GM12878 (cell line): ENCODE measurements at regions not wholly inside any gene's neighbourhood (a gene's known extent, or its start where the extent isn't known, plus 50 kb on each side); places are given as distances from the start of the nearest gene placed in this dataset.

Experiments used
- ATAC-seq: fragments of 200-7000 bp; cut with Tn5 transposase; 3 replicates; pipeline ENCODE4 v1.9.1; 2020; ENCODE audit warnings: mild to moderate bottlenecking, moderate library complexity
- BruUV-seq: library from RNA; stranded (reverse); fragments of 400-500 nt; replicated peaks from 2 replicates; lab custom pipeline; 2021; lab: Mats Ljungman, UMichigan
- CTCF ChIA-PET: fragments of 300-600 bp; sonication (Branson Sonifier 250); formaldehyde crosslinking; extraction: SDS; loops from one replicate; lab custom pipeline; 2021; ENCODE audit warnings: inconsistent platforms; lab: Yijun Ruan, JAX
- POLR2A ChIA-PET: fragments of 350-600 bp; formaldehyde crosslinking; extraction: SDS; loops from one replicate; lab custom pipeline; 2021; ENCODE audit warnings: inconsistent platforms; lab: Charles Lee
- RAD21 ChIA-PET: fragments of 300-600 bp; sonication (Branson Sonifier 250); formaldehyde crosslinking; loops from one replicate; lab custom pipeline; 2023; ENCODE audit warnings: antibody characterized with exemption; ENCODE audit not compliant: unreplicated experiment; lab: Charles Lee
- SMC1A ChIA-PET: fragments of 300-600 bp; sonication (Branson Sonifier 250); formaldehyde crosslinking; loops from one replicate; lab custom pipeline; 2023; ENCODE audit not compliant: unreplicated experiment, uncharacterized antibody; lab: Charles Lee
- DNase-seq: peaks from one replicate; pipeline ENCODE4 v3.0.0-alpha.2; 2011; ENCODE audit warnings: low read depth, low spot score
- FAIRE-seq: peaks from 3 replicates; lab custom pipeline; 2011; peaks lifted over from hg19 to GRCh38; lab: Jason Lieb, UNC
- H2AFZ ChIP-seq: 2 replicates; pipeline ENCODE4 v1.6.0; 2011; ENCODE audit warnings: low read depth, low read length, control low read depth; ENCODE audit not compliant: control insufficient read depth
- H3K27ac ChIP-seq: 2 replicates; pipeline ENCODE4 v1.5.1; 2011; ENCODE audit warnings: control low read depth; ENCODE audit not compliant: control insufficient read depth, insufficient read depth
- H3K27me3 ChIP-seq, 2 experiments: replicated peaks in 1 of 2; 2 replicates each; pipeline versions ENCODE4 v1.6.0 to v1.6.1; 2011; ENCODE audit warnings: low read length in 1 of 2; ENCODE audit not compliant: control insufficient read depth in 2 of 2, insufficient read depth in 2 of 2
- H3K36me3 ChIP-seq, 2 experiments: 2 replicates each; pipeline ENCODE4 v1.5.1; 2011; ENCODE audit warnings: low read length in 1 of 2; ENCODE audit not compliant: control insufficient read depth in 2 of 2, insufficient read depth in 2 of 2
- H3K4me1 ChIP-seq: 2 replicates; pipeline ENCODE4 v1.6.1; 2011; ENCODE audit warnings: mild to moderate bottlenecking, low read length, moderate library complexity, mixed read lengths; ENCODE audit not compliant: control insufficient read depth, insufficient read depth
- H3K4me2 ChIP-seq: 2 replicates; pipeline ENCODE4 v1.6.0; 2011; ENCODE audit warnings: control low read depth; ENCODE audit not compliant: control insufficient read depth, insufficient read depth
- H3K4me3 ChIP-seq: fragments of 200-600 bp; sonication (generic); 2 replicates; pipeline ENCODE4 v1.5.1; 2016
- H3K79me2 ChIP-seq: 2 replicates; pipeline ENCODE4 v1.6.0; 2011; ENCODE audit warnings: low read length; ENCODE audit not compliant: control insufficient read depth, insufficient read depth
- H3K9ac ChIP-seq: 2 replicates; pipeline ENCODE4 v1.8.0; 2011; ENCODE audit warnings: low read length, control low read depth, mixed read lengths; ENCODE audit not compliant: control insufficient read depth, insufficient read depth
- H3K9me3 ChIP-seq: replicated peaks from 3 replicates; pipeline ENCODE4 v1.5.1; 2011; ENCODE audit warnings: mild to moderate bottlenecking, low read length; ENCODE audit not compliant: control insufficient read depth, insufficient read depth
- H4K20me1 ChIP-seq: 2 replicates; pipeline ENCODE4 v1.6.0; 2011; ENCODE audit not compliant: control insufficient read depth, insufficient read depth
- EZH2 ChIP-seq: IDR thresholded peaks from 2 replicates; pipeline ENCODE4 v1.6.1; 2012; ENCODE audit warnings: low read depth, mild to moderate bottlenecking, control low read depth, inconsistent platforms, low read length, borderline replicate concordance; ENCODE audit not compliant: control insufficient read depth
- HCFC1 ChIP-seq: fragments of 150-350 bp; IDR thresholded peaks from 2 replicates; pipeline ENCODE4 v1.6.1; 2014; ENCODE audit warnings: low read length
- SREBF1 ChIP-seq: IDR thresholded peaks from 2 replicates; pipeline ENCODE4 v1.6.1; 2012; ENCODE audit warnings: mild to moderate bottlenecking, low read length
- ZNF207 ChIP-seq: fragments of 450-650 bp; IDR thresholded peaks from 2 replicates; pipeline ENCODE4 v1.6.1; 2014; ENCODE audit warnings: antibody characterized with exemption, mild to moderate bottlenecking, borderline replicate concordance
- WGBS: methylation state at CpG from one replicate; pipeline ENCODE4 v1.1.6; 2016; ENCODE audit warnings: low lambda C conversion rate; ENCODE audit not compliant: insufficient replicate concordance, insufficient coverage; ENCODE audit errors: missing lambda C conversion rate; 5-methylcytosine and 5-hydroxymethylcytosine counted together
- in situ Hi-C: fragments of 300-500 bp; cut with MboI; formaldehyde crosslinking; loops from 9 replicates; pipeline ENCODE4 v1.14.3; 2018; ENCODE audit warnings: mixed read lengths
- intact Hi-C: fragments of 100-400 bp; cut with micrococcal nuclease; formaldehyde crosslinking; loops from one replicate; pipeline ENCODE4 v1.14.2; 2022; ENCODE audit not compliant: unreplicated experiment
- TF ChIP-seq, protein P1 (sequence below): fragments of 450-650 bp; IDR thresholded peaks from 2 replicates; pipeline ENCODE4 v1.6.1; 2014; ENCODE audit warnings: mild to moderate bottlenecking
- TF ChIP-seq, protein P2 (sequence below): IDR thresholded peaks from 2 replicates; pipeline ENCODE4 v1.6.1; 2011; ENCODE audit warnings: borderline replicate concordance, low read depth, mild to moderate bottlenecking, moderate library complexity, low read length; ENCODE audit not compliant: insufficient read depth, poor library complexity, severe bottlenecking

DNA sequence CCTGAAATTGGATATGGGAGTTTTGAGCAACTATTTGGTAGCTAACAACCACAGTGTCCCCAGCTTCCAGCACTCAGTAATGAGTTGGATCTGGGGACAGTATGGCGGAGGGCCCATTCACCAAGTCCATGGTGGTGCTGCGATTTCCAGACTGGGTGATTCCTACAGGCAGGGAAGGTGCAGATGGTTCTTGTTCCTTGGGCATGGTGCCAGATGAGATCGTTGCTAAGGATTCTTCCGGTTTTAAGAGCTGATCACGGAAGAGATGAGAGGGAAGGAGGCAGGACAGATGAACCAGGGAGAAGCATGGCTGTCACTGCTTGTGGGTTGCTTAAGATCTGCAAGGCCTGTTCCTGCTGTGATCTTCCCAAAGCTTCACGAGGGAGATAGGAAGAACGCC lies 380.3 kb downstream of the TCERG1L start:
- Histone ChIP-seq H4K20me1 (no peaks in the 10 kb centered on the region), H3K27me3 (no peaks in the 10 kb centered on the region), H3K36me3 (no peaks in the 10 kb centered on the region), H3K9me3 (no peaks in the 10 kb centered on the region; the same call in 2 of the 3 replicates), H3K4me1 (no peaks in the 10 kb centered on the region), H3K27ac (no peak overlapping the region), H2AFZ (no peak overlapping the region), H3K9ac (no peak overlapping the region), H3K4me3 (no peak overlapping the region), H3K4me2 (no peak overlapping the region), H3K79me2 (no peaks in the 10 kb centered on the region)
- ATAC-seq (no peak), DNase-seq (no peak), FAIRE-seq (no peak)
- POLR2A ChIA-PET, result no interaction called here
- RAD21 ChIA-PET, result no interaction called here
- SMC1A ChIA-PET, result no interaction called here
- BruUV-seq, result no TSS peak
- intact Hi-C loops, result no loop called here
- in situ Hi-C loops, result no loop called here
- CTCF ChIA-PET, result no interaction called here
- WGBS, result 28% methylated on average over 7 of the region's 7 CpGs
- TF ChIP-seq ZNF207 (no peak), EZH2 (no peak), HCFC1 (no peak), SREBF1 (no peak)
- TF ChIP-seq, protein P1, sequence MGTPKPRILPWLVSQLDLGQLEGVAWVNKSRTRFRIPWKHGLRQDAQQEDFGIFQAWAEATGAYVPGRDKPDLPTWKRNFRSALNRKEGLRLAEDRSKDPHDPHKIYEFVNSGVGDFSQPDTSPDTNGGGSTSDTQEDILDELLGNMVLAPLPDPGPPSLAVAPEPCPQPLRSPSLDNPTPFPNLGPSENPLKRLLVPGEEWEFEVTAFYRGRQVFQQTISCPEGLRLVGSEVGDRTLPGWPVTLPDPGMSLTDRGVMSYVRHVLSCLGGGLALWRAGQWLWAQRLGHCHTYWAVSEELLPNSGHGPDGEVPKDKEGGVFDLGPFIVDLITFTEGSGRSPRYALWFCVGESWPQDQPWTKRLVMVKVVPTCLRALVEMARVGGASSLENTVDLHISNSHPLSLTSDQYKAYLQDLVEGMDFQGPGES, result no peak
- TF ChIP-seq, protein P2, sequence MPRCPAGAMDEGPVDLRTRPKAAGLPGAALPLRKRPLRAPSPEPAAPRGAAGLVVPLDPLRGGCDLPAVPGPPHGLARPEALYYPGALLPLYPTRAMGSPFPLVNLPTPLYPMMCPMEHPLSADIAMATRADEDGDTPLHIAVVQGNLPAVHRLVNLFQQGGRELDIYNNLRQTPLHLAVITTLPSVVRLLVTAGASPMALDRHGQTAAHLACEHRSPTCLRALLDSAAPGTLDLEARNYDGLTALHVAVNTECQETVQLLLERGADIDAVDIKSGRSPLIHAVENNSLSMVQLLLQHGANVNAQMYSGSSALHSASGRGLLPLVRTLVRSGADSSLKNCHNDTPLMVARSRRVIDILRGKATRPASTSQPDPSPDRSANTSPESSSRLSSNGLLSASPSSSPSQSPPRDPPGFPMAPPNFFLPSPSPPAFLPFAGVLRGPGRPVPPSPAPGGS, result no peak
